ENCODE measurements at regions not wholly inside any gene's neighbourhood (a gene's known extent, or its start where the extent isn't known, plus 50 kb on each side); places are given as distances from the start of the nearest gene placed in this dataset.

DNA sequence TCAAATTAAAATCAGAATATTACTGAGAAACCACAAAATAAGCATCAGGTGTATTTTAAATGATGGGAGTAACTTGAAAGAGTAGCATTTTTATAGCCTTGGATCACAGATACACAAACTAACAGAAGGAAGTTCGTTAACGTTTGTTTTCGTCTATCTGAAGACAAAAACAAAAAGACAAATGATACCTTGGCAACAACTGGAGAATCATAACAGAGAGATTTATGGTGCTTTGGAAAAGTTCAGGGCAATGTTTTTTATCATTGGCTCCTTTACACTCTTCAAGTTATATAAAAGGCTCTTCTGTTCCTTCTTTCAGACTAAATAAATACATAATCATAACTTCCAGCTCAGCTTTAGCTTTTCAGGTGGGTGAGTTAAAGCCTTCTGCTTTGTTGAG, 128.1 kb upstream of the VLDLR start:
- Histone ChIP-seq H3K27ac (ENCODE audit: extremely low read depth, low read depth, low read length) (no peak overlapping the region), H3K4me1 (ENCODE audit: control insufficient read depth, insufficient read depth, low read length) (peaks cover 5% of the 10 kb centered on the region; the same call in 1 of the 2 replicates), H3K9me3 (ENCODE audit: control insufficient read depth, insufficient read depth, low read depth, low read length) (no peaks in the 10 kb centered on the region), H3K4me3 (ENCODE audit: low read depth, low read length) (no peak overlapping the region), H3K36me3 (ENCODE audit: control insufficient read depth in 2 of 2, insufficient read depth in 1 of 2, low read length in 2 of 2) (no peaks in the 10 kb centered on the region)
- TF ChIP-seq ZNF600 (tag by site-specific recombination; IDR thresholded peaks at IDR 0.05) (no peak), ZSCAN16 (tag by site-specific recombination; IDR thresholded peaks at IDR 0.05) (no peak), ZNF302 (tag by site-specific recombination; IDR thresholded peaks at IDR 0.05; ENCODE audit: low read depth) (no peak), ZNF560 (tag by site-specific recombination; IDR thresholded peaks at IDR 0.05; ENCODE audit: borderline replicate concordance) (no peak), ZBTB21 (tag by site-specific recombination; IDR thresholded peaks at IDR 0.05) (no peak), ZNF16 (tag by site-specific recombination; IDR thresholded peaks at IDR 0.05; ENCODE audit: low read depth) (no peak), ZNF571 (tag by site-specific recombination; IDR thresholded peaks at IDR 0.05) (no peak), MEIS1 (CRISPR knock-in tag; IDR thresholded peaks at IDR 0.05; ENCODE audit: borderline replicate concordance) (no peak), ZBTB44 (tag by site-specific recombination; IDR thresholded peaks at IDR 0.05) (no peak), ZNF211 (tag by site-specific recombination; IDR thresholded peaks at IDR 0.05; ENCODE audit: low read depth) (no peak), TSHZ1 (tag by site-specific recombination; IDR thresholded peaks at IDR 0.05; ENCODE audit: borderline replicate concordance) (no peak), ZNF24 (tag by site-specific recombination; IDR thresholded peaks at IDR 0.05) (no peak), ZNF266 (tag by site-specific recombination; IDR thresholded peaks at IDR 0.05; ENCODE audit: low read depth) (no peak), ZBTB10 (tag by site-specific recombination; IDR thresholded peaks at IDR 0.05) (no peak)
- TF ChIP-seq, protein P1, sequence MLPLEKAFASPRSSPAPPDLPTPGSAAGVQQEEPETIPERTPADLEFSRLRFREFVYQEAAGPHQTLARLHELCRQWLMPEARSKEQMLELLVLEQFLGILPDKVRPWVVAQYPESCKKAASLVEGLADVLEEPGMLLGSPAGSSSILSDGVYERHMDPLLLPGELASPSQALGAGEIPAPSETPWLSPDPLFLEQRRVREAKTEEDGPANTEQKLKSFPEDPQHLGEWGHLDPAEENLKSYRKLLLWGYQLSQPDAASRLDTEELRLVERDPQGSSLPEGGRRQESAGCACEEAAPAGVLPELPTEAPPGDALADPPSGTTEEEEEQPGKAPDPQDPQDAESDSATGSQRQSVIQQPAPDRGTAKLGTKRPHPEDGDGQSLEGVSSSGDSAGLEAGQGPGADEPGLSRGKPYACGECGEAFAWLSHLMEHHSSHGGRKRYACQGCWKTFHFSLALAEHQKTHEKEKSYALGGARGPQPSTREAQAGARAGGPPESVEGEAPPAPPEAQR (tag by site-specific recombination; IDR thresholded peaks at IDR 0.05), result no peak
- CTCF ChIA-PET, result interaction anchor here (0.6 kb wide), 1 partner anchor 82 kb away, joined by 3 read pairs; no protein-coding TSS in a partner anchor
- POLR2A ChIA-PET, result interaction anchor here (0.6 kb wide), 1 partner anchor 177 kb away, joined by 3 read pairs; no protein-coding TSS in a partner anchor

GRCh38 chr9:2494562-2494961, 127.0 kb upstream of the VLDLR start:
- Histone ChIP-seq H3K27ac (ENCODE audit: extremely low read depth, low read depth, low read length) (no peak overlapping the region), H3K4me1 (ENCODE audit: control insufficient read depth, insufficient read depth, low read length) (peaks cover 5% of the 10 kb centered on the region; the same call in 1 of the 2 replicates), H3K9me3 (ENCODE audit: control insufficient read depth, insufficient read depth, low read depth, low read length) (no peaks in the 10 kb centered on the region), H3K4me3 (ENCODE audit: low read depth, low read length) (no peak overlapping the region), H3K36me3 (ENCODE audit: control insufficient read depth in 2 of 2, insufficient read depth in 1 of 2, low read length in 2 of 2) (no peaks in the 10 kb centered on the region)
- ChIA-PET POLR2A (interaction anchor here (0.5 kb wide), 1 partner anchor 320 kb away, joined by 7 read pairs; no protein-coding TSS in a partner anchor), CTCF (interaction anchor here (0.6 to 0.8 kb wide), 2 partner anchors 25 to 113 kb away, joined by 3 to 4 read pairs; no protein-coding TSS in a partner anchor)
- TF ChIP-seq ZNF37A (tag by site-specific recombination; IDR thresholded peaks at IDR 0.05), result no peak
- TF ChIP-seq MYNN (tag by site-specific recombination; IDR thresholded peaks at IDR 0.05; ENCODE audit: borderline replicate concordance), result no peak
- no peak for TF ChIP-seq ZNF664 (tag by site-specific recombination; IDR thresholded peaks at IDR 0.05)
- no peak for TF ChIP-seq ZNF423 (tag by site-specific recombination; IDR thresholded peaks at IDR 0.05)
- no peak for TF ChIP-seq ZNF510 (tag by site-specific recombination; IDR thresholded peaks at IDR 0.05; ENCODE audit: insufficient replicate concordance)
- no peak for TF ChIP-seq ZBTB7A (tag by site-specific recombination; IDR thresholded peaks at IDR 0.05; ENCODE audit: low read depth)
- TF ChIP-seq, protein P2, sequence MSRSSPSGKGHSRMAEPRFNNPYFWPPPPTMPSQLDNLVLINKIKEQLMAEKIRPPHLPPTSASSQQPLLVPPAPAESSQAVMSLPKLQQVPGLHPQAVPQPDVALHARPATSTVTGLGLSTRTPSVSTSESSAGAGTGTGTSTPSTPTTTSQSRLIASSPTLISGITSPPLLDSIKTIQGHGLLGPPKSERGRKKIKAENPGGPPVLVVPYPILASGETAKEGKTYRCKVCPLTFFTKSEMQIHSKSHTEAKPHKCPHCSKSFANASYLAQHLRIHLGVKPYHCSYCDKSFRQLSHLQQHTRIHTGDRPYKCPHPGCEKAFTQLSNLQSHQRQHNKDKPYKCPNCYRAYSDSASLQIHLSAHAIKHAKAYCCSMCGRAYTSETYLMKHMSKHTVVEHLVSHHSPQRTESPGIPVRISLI (tag by site-specific recombination; IDR thresholded peaks at IDR 0.05), result no peak
